ENCODE measurements at regions not wholly inside any gene's neighbourhood (a gene's known extent, or its start where the extent isn't known, plus 50 kb on each side); places are given as distances from the start of the nearest gene placed in this dataset.

DNA sequence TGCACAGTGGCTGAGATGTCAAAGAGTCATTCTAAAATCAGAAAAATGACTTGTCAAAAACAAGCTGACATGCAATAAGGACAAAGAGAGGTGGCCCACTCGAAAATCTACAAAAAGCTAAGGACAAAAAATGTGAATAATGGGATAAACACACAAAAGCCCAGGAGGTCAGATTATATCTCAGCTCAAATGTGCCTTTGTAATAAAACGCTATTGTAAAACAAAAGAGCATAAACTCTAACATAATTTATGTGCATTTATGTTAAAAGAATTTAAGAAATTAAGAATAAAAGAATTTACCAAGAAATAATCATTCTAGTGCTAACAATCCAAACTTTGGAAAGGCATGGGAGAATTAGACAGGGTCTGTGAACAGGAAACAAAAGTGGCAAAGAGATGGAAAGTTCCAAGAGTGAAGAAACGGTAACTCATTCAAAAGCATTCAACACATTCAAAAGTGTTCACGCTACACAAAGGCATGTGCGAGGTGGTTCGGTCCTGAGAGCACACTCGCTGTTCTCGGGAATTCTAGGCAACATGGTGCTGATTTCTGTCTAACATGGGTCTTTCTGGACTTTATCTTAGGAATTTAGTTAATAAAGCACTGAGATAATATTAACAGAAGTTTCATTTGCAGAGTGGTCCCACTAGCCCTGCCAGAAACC, 197.7 kb downstream of the KATNAL1 start:
- ATAC-seq (ENCODE audit: low read depth) (no peak), DNase-seq (no peak)
- H3K36me3 Mint-ChIP-seq, result no peaks in the 10 kb centered on the region
- POLR2A ChIA-PET, result no interaction called here
- peaks cover 15% of the 10 kb centered on the region for H3K4me1 Mint-ChIP-seq
- H3K27me3 Mint-ChIP-seq, result peaks cover 5% of the 10 kb centered on the region
- no peak overlapping the region for H3K4me3 Mint-ChIP-seq
- H3K9me3 Mint-ChIP-seq, result no peaks in the 10 kb centered on the region
- no peak overlapping the region for H3K27ac Mint-ChIP-seq

DNA sequence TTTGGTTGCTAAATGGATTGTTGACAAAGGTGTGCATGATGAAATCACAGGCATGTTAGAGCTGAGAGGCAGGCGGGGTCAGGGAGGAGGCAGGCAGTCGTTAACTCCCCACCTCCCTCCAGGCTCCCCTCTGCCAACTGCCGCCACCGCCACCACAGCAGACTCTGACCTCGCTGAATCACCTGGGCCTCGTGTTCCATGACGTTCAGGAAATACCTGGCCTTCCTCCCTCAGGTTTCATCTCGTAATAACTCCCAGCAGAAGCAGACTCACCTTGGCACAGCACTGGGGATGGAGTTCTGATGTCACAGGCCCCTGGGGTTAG, 198.5 kb downstream of the KATNAL1 start:
- POLR2A ChIA-PET, result no interaction called here
- DNase-seq (no peak), ATAC-seq (ENCODE audit: low read depth) (no peak)
- H3K27me3 Mint-ChIP-seq, result peaks cover 8% of the 10 kb centered on the region
- H3K9me3 Mint-ChIP-seq, result no peaks in the 10 kb centered on the region
- H3K4me3 Mint-ChIP-seq, result no peak overlapping the region
- H3K36me3 Mint-ChIP-seq, result no peaks in the 10 kb centered on the region
- H3K27ac Mint-ChIP-seq, result no peak overlapping the region
- peaks cover 12% of the 10 kb centered on the region for H3K4me1 Mint-ChIP-seq

DNA sequence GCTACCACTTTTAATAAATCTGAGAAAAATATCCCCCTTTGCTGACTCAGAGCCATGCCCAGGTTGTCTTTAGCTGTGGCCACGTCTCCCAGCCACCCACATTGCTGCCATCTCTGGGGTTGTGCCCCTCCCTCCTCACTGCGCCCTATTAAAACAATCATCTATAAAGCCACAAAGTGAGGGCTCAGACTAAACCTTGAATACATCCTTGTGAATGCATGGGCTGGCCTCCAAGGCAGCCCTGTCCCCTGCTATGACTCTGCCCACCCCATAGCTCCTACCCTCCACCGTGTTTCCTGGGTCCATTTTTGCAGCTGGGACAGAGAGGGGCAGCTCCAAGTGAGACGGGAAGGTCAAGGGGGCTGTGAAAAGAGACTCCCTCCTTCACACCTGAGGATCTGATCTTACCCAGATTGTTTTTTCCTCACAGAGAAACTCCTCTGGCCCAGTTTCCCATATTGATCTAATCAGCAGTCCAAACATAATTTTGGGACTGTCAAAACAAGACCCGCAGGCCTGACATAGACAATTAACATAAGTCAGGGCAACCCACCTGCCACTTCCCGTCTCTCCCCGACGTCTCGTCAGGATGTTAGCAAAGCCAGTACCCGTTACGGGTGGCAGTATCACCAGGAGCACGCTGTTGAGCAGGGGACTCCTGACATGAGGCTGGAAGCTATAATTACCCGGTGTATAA, 199.0 kb downstream of the KATNAL1 start:
- peaks cover 9% of the 10 kb centered on the region for H3K4me1 Mint-ChIP-seq
- POLR2A ChIA-PET, result no interaction called here
- H3K9me3 Mint-ChIP-seq, result no peaks in the 10 kb centered on the region
- no peaks in the 10 kb centered on the region for H3K36me3 Mint-ChIP-seq
- DNase-seq, result no peak
- H3K27me3 Mint-ChIP-seq, result peaks cover 8% of the 10 kb centered on the region
- no peak for ATAC-seq (ENCODE audit: low read depth)
- H3K27ac Mint-ChIP-seq, result no peak overlapping the region
- no peak overlapping the region for H3K4me3 Mint-ChIP-seq

DNA sequence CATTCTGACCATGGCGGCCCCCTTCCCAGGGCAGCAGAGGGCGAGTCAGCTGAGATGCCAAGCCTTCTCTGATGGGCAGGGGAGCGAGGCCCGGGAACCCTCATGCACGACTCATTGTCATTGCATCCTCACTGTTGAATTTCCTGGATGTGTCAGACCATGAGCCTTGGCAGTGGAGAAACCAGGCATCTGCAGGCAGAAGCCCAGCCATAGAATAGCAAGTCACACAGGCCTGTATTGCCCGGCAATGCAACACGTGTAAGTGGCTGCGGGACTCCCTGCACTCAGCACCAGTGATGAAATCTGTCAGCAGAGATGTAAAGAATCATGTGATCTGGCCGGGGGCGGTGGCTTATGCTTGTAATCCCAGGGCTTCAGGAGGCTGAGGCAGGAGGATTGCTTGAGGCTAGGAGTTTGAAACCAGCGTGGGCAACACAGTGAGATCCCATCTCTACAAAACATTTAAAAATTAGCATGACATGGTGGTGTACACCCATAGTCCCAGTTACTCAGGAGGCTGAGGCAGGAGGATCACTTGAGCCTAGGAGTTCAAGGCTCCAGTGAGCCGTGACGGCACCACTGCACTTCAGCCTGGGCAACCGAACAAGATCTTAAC, 199.7 kb downstream of the KATNAL1 start:
- Mint-ChIP-seq H3K36me3 (no peaks in the 10 kb centered on the region), H3K4me3 (no peak overlapping the region), H3K27ac (no peak overlapping the region), H3K4me1 (peaks cover 2% of the 10 kb centered on the region), H3K9me3 (no peaks in the 10 kb centered on the region), H3K27me3 (peaks cover 8% of the 10 kb centered on the region)
- ATAC-seq (ENCODE audit: low read depth) (no peak), DNase-seq (no peak)
- POLR2A ChIA-PET, result no interaction called here

DNA sequence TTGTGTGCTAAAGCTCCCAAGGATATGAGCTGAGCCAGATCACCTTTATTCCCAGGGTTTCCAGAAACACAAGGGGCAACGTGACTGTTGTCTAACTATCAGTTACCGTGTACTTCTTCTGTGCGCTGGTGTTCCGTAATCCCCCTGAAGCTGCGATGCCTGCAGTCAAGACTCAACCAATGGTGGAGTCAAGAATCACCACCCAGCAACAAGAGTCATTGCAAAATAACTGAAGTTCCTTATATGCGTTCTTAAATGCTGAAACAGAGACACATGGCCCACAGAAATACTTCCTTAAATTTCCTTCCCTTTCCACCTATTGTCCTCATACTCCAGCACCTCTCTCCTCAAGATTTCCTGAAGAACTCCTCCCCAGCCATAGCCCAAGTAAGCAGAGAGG, 200.2 kb downstream of the KATNAL1 start:
- Mint-ChIP-seq H3K9me3 (no peaks in the 10 kb centered on the region), H3K4me3 (no peak overlapping the region), H3K4me1 (peaks cover 1% of the 10 kb centered on the region), H3K27ac (no peak overlapping the region), H3K36me3 (no peaks in the 10 kb centered on the region), H3K27me3 (peaks cover 9% of the 10 kb centered on the region)
- POLR2A ChIA-PET, result no interaction called here
- DNase-seq (no peak), ATAC-seq (ENCODE audit: low read depth) (no peak)

DNA sequence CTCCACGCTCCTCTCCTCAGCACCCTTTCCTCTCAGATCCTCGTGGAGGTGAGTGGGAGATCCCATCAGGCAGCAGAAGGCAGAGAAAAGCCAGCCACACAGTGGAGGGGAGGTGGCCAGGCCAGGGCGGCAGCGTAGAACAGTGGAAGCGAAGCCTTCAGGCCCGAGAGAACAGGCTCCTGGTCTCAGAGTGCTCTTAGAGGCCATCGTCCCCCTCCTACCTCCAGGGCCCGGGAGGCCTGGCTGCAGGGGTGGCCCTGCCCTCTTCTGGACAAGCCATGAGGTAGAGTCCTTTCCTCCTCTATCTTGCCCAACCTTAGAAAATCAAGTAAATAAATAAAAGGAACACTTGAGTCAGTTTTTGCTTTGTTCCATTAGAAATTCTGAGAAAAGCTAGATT, 202.0 kb downstream of the KATNAL1 start:
- no peak for ATAC-seq (ENCODE audit: low read depth)
- H3K27me3 Mint-ChIP-seq, result peaks cover 5% of the 10 kb centered on the region
- POLR2A ChIA-PET, result no interaction called here

DNA sequence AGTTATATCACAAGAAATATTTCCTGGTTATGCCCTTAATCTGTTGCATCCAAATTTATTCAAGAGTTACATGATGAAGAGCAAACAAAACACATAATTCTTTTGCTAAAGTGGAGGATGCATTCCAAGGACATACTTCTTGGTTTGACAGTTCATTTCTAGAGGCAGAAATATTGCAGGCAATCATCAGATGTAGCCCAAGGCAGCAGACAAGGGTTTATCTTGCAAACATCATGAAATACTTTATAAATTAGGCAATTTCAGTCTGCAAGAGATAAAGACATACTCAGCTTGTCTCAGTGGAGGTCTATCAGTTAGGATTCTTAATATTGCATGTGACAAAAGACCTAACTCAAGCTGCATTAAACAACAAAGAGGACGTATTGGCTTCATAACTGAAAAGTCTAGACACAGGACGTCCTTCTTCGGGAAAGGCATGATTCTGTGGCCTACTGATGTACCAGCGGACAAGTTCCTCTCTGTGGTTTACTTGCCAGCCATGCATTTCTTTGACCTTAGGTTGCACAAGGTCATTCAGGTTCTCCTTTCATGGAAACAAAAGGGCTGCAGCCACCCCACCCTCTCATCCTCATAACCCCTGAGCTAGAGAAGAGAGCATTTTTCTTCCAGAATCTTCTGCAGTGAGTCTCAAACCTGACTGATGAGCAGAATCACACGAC, 204.1 kb downstream of the KATNAL1 start:
- H3K4me1 Mint-ChIP-seq, result no peaks in the 10 kb centered on the region
- H3K36me3 Mint-ChIP-seq, result no peaks in the 10 kb centered on the region
- H3K4me3 Mint-ChIP-seq, result no peak overlapping the region
- H3K27ac Mint-ChIP-seq, result no peak overlapping the region
- no peaks in the 10 kb centered on the region for H3K9me3 Mint-ChIP-seq
- DNase-seq, result no peak
- H3K27me3 Mint-ChIP-seq, result peaks cover 5% of the 10 kb centered on the region
- no peak for ATAC-seq (ENCODE audit: low read depth)
- POLR2A ChIA-PET, result no interaction called here

More for the DNA sequence above, 202.0 kb downstream of the KATNAL1 start:
- H3K9me3 Mint-ChIP-seq, result no peaks in the 10 kb centered on the region
- H3K4me1 Mint-ChIP-seq, result no peaks in the 10 kb centered on the region
- no peak for DNase-seq
- no peak overlapping the region for H3K4me3 Mint-ChIP-seq
- no peak overlapping the region for H3K27ac Mint-ChIP-seq
- no peaks in the 10 kb centered on the region for H3K36me3 Mint-ChIP-seq

DNA sequence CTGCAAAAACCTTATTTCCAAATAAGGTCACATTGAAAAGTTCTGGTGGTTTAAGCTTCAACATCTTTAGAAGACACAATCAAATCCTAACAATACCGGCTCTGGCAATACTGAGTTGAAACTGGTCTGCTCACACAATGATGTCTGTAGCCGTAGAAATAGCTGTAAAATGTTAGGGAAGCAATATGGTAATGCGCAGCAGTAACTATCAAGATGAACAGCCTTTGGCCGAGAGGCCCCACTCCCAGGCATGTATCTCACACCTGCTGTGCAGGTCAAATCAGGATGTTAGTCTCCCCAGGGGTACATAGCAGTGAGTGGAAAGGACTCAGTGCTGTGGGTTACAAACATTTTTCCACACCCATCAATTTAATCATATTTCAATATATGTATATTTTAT, 207.1 kb downstream of the KATNAL1 start:
- H3K9me3 Mint-ChIP-seq, result no peaks in the 10 kb centered on the region
- POLR2A ChIA-PET, result no interaction called here
- H3K4me1 Mint-ChIP-seq, result no peaks in the 10 kb centered on the region
- H3K36me3 Mint-ChIP-seq, result no peaks in the 10 kb centered on the region
- peaks cover 5% of the 10 kb centered on the region for H3K27me3 Mint-ChIP-seq
- DNase-seq (no peak), ATAC-seq (ENCODE audit: low read depth) (no peak)
- no peak overlapping the region for H3K27ac Mint-ChIP-seq
- no peak overlapping the region for H3K4me3 Mint-ChIP-seq

DNA sequence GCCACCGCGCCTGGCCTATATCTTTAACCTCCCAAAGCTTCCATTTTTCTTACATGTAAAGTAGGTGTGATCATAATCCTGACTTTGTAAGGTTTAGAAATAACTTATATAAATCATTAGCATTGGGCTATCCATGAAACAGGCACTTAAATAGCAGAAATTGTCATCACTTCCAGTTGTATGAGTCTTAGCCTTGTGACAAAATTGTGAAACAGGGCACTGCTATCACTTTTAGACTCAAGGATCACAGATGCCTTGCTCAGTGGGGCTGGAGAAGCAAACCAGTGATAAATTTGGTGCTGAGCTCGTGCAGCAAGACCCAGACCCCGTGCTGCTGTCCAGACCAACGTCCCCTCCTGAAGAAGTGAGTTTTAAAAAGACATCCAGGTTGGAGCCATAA, 209.7 kb downstream of the KATNAL1 start:
- no peaks in the 10 kb centered on the region for H3K9me3 Mint-ChIP-seq
- no peaks in the 10 kb centered on the region for H3K4me1 Mint-ChIP-seq
- ATAC-seq (ENCODE audit: low read depth) (no peak), DNase-seq (no peak)
- H3K4me3 Mint-ChIP-seq, result no peak overlapping the region
- H3K27ac Mint-ChIP-seq, result no peak overlapping the region
- peaks cover 3% of the 10 kb centered on the region for H3K27me3 Mint-ChIP-seq
- H3K36me3 Mint-ChIP-seq, result no peaks in the 10 kb centered on the region
- POLR2A ChIA-PET, result no interaction called here

DNA sequence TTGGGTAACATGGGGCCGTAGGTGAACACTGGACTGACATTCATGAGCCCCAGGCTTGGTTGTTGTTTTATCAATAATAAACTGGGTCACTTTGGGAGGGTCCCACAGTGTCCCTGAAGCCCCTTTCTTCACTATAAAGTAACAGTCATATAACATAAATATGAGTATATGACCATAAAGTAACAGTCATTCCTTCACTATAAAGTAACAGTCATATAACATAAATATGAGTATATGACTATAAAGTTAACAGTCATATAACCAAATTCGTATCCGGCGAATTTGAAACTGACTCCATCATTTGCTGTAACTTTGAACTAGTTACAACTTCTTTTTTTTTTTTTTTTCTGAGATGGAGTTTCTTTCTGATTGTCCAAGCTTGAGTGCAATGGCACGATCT, 210.3 kb downstream of the KATNAL1 start:
- no peak for ATAC-seq (ENCODE audit: low read depth)

DNA sequence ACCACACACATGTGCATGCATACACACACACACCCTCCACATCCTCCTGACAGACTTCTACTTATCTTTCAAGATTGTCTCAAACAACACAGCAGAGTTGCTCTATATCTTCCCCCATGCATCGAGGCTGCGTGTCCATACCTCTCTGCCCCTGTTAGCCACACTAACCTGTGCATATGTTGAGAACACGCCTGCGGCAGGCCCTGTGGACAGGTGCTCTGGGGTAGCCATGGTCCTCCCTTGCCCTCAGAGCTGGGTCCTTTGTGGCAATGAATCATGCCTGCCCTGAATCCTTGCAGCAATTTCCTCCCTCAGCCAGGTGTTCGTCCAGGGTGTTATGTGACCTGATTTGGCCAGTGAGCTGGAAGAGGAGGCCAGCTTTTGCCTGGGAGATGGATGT, 213.3 kb downstream of the KATNAL1 start:
- POLR2A ChIA-PET, result no interaction called here
- H3K27me3 Mint-ChIP-seq, result no peaks in the 10 kb centered on the region
- no peak for DNase-seq
- peaks cover 1% of the 10 kb centered on the region for H3K4me1 Mint-ChIP-seq
- H3K27ac Mint-ChIP-seq, result no peak overlapping the region
- H3K9me3 Mint-ChIP-seq, result no peaks in the 10 kb centered on the region
- ATAC-seq (ENCODE audit: low read depth), result no peak
- no peak overlapping the region for H3K4me3 Mint-ChIP-seq
- H3K36me3 Mint-ChIP-seq, result no peaks in the 10 kb centered on the region

More for the DNA sequence above, 210.3 kb downstream of the KATNAL1 start:
- Mint-ChIP-seq H3K4me3 (no peak overlapping the region), H3K27ac (no peak overlapping the region), H3K4me1 (no peaks in the 10 kb centered on the region), H3K27me3 (no peaks in the 10 kb centered on the region), H3K36me3 (no peaks in the 10 kb centered on the region), H3K9me3 (no peaks in the 10 kb centered on the region)
- DNase-seq, result no peak
- POLR2A ChIA-PET, result no interaction called here

DNA sequence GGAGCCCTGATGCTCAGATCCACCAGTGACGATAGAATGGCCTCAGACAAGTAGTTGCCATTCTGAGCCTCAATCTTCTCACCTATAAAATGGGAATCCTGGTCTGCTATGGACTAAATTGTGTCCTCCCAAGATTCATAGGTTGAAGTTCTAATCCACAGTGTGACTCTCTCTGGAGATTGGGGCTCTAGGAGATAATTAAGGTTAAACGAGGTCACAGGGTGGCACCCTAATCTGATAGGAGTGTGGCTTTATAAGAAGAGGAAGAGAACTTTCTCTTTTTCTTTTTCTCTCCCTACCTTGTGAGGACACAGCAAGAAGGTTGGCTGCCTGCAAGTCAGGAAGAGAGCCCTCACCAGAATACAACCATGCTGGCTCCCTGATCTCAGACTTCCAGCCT, 214.1 kb downstream of the KATNAL1 start:
- Mint-ChIP-seq H3K9me3 (no peaks in the 10 kb centered on the region), H3K27ac (no peak overlapping the region), H3K27me3 (no peaks in the 10 kb centered on the region), H3K36me3 (no peaks in the 10 kb centered on the region), H3K4me1 (peaks cover 1% of the 10 kb centered on the region), H3K4me3 (no peak overlapping the region)
- DNase-seq (no peak), ATAC-seq (ENCODE audit: low read depth) (no peak)
- POLR2A ChIA-PET, result no interaction called here

DNA sequence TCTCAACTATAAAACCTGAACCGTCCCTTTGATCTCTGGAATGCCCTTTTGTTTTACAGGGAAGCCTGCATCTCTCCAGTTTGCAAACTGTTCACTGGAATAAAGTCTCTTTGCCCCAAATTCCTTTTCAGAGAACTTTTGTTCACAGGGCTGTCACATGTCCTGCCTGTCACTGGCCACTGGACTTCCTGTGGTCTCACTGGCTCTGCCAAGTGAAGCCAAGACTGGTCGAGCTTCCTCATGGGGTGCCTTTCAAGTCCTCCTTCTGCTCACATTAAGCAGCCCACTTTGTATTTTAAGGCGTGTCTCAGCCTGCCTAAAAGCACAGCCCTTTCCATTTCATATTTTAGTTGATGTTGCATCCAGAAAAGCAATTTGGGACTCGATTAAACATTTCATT, 215.7 kb downstream of the KATNAL1 start:
- no peak for DNase-seq
- ATAC-seq (ENCODE audit: low read depth), result no peak
- POLR2A ChIA-PET, result no interaction called here
- Mint-ChIP-seq H3K4me3 (no peak overlapping the region), H3K27ac (no peak overlapping the region), H3K27me3 (no peaks in the 10 kb centered on the region), H3K4me1 (peaks cover 1% of the 10 kb centered on the region), H3K36me3 (no peaks in the 10 kb centered on the region), H3K9me3 (no peaks in the 10 kb centered on the region)

DNA sequence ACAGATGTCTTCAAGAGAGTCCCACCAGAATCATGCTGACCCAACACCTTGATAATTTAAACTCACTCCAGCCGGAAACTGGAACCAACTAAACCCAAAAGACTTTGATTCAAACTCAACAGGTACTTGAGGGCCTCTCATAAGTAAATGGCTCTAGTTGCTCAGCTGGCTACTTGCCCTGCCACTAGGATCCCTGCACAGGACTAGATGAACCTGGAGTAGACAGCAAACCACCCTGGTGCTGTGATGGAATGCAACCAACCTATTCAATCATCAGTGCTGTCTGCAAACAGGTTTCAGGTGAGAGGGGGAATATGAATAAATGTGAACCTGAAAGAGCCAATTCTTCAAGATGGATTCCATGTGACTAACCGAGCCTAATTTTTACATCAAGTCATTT, 216.3 kb downstream of the KATNAL1 start:
- H3K4me1 Mint-ChIP-seq, result peaks cover 1% of the 10 kb centered on the region
- H3K27me3 Mint-ChIP-seq, result peaks cover 1% of the 10 kb centered on the region
- no peak overlapping the region for H3K27ac Mint-ChIP-seq
- DNase-seq (no peak), ATAC-seq (ENCODE audit: low read depth) (no peak)
- no peak overlapping the region for H3K4me3 Mint-ChIP-seq
- H3K9me3 Mint-ChIP-seq, result no peaks in the 10 kb centered on the region
- H3K36me3 Mint-ChIP-seq, result no peaks in the 10 kb centered on the region
- POLR2A ChIA-PET, result no interaction called here
